Gastroesophageal sphincter (tissue), 3 donors: ENCODE measurements at regions not wholly inside any gene's neighbourhood (a gene's known extent, or its start where the extent isn't known, plus 50 kb on each side); places are given as distances from the start of the nearest gene placed in this dataset.

Experiments used
- CTCF ChIP-seq, 4 experiments: fragments of 200-600 bp in 2 of 4; fragments of 450-650 bp in 2 of 4; sonication (generic) in 1 of 4; IDR thresholded peaks; one replicate each; pipeline ENCODE4 v1.5.1; 2017 to 2019; ENCODE audit warnings: antibody characterized with exemption in 4 of 4, mild to moderate bottlenecking in 2 of 4, moderate library complexity in 2 of 4
- EP300 ChIP-seq: sonication (generic); formaldehyde crosslinking; IDR thresholded peaks from one replicate; pipeline ENCODE4 v1.6.1; 2017; ENCODE audit warnings: antibody characterized with exemption, mild to moderate bottlenecking
- POLR2A ChIP-seq, 2 donors: fragments of 450-650 bp; IDR thresholded peaks; one replicate each; pipeline ENCODE4 v1.6.1; 2017; ENCODE audit warnings: antibody characterized with exemption in 2 of 2, mild to moderate bottlenecking in 2 of 2, moderate library complexity in 1 of 2
- POLR2AphosphoS5 ChIP-seq: sonication (generic); formaldehyde crosslinking; IDR thresholded peaks from one replicate; pipeline ENCODE4 v1.6.1; 2017; ENCODE audit warnings: antibody characterized with exemption

- TF ChIP-seq CTCF (IDR thresholded peaks at IDR 0.05), result no peak
- TF ChIP-seq POLR2AphosphoS5, result no peak
- no peak for TF ChIP-seq POLR2A (IDR thresholded peaks at IDR 0.05)
- no peak for TF ChIP-seq EP300
These were observed 1012.5 kb upstream of the PRMT6 start for GRCh38 chr1:106043971-106044370.
